Common myeloid progenitor, CD34-positive (primary cell): ENCODE measurements at regions not wholly inside any gene's neighbourhood (a gene's known extent, or its start where the extent isn't known, plus 50 kb on each side); places are given as distances from the start of the nearest gene placed in this dataset.

ENCODE experiments used
- CTCF ChIA-PET: fragments of 350-600 bp; sonication (Branson Sonifier 250); formaldehyde crosslinking; loops from one replicate; lab custom pipeline; 2021; ENCODE audit warnings: antibody characterized with exemption; lab: Charles Lee
- POLR2A ChIA-PET: fragments of 350-600 bp; sonication (Branson Sonifier 250); formaldehyde crosslinking; loops from one replicate; lab custom pipeline; 2021; ENCODE audit warnings: antibody characterized with exemption; lab: Charles Lee
- DNase-seq, 3 donors: peaks; one replicate each; pipeline versions ENCODE4 v3.0.0 to v3.0.0-alpha.2; 2013
- H3K27ac ChIP-seq, 2 experiments: 1 replicate in 1 of 2; 2 replicates in 1 of 2; pipeline ENCODE4 v1.7.0; 2013; ENCODE audit warnings: inconsistent platforms in 2 of 2, low read length in 2 of 2, mild to moderate bottlenecking in 2 of 2, low read depth in 1 of 2, moderate library complexity in 1 of 2; ENCODE audit not compliant: severe bottlenecking in 2 of 2, insufficient read depth in 1 of 2, poor library complexity in 1 of 2
- H3K27me3 ChIP-seq, 5 experiments: replicated peaks in 2 of 5; 1 replicate in 3 of 5; 2 replicates in 2 of 5; pipeline versions ENCODE4 v1.6.1 to v1.7.0; 2013; ENCODE audit warnings: low read length in 4 of 5, mild to moderate bottlenecking in 2 of 5, moderate library complexity in 2 of 5, inconsistent platforms in 1 of 5; ENCODE audit not compliant: insufficient read depth in 5 of 5, control insufficient read depth in 4 of 5
- H3K36me3 ChIP-seq, 4 experiments: 1 replicate in 2 of 4; 2 replicates in 2 of 4; pipeline versions ENCODE4 v1.6.1 to v1.7.0; 2013; ENCODE audit warnings: low read length in 3 of 4, control low read depth in 1 of 4, mild to moderate bottlenecking in 1 of 4; ENCODE audit not compliant: control insufficient read depth in 4 of 4, insufficient read depth in 4 of 4
- H3K4me1 ChIP-seq, 4 experiments: 1 replicate in 3 of 4; 2 replicates in 1 of 4; pipeline versions ENCODE4 v1.6.1 to v1.7.1; 2013; ENCODE audit warnings: low read length in 3 of 4, mild to moderate bottlenecking in 3 of 4, control low read depth in 1 of 4, inconsistent platforms in 1 of 4, moderate library complexity in 1 of 4; ENCODE audit not compliant: control insufficient read depth in 4 of 4, insufficient read depth in 4 of 4; ENCODE audit errors: control extremely low read depth in 1 of 4
- H3K4me3 ChIP-seq, 7 experiments: 1 replicate in 4 of 7; 2 replicates in 3 of 7; pipeline versions ENCODE4 v1.5.1 to v1.7.0; 2013; ENCODE audit warnings: mild to moderate bottlenecking in 7 of 7, low read length in 6 of 7, moderate library complexity in 6 of 7, inconsistent platforms in 2 of 7, low read depth in 2 of 7, control low read depth in 1 of 7; ENCODE audit not compliant: insufficient read depth in 4 of 7, control insufficient read depth in 1 of 7; ENCODE audit errors: extremely low read depth in 1 of 7
- H3K9me3 ChIP-seq, 5 experiments: 1 replicate in 4 of 5; 2 replicates in 1 of 5; pipeline versions ENCODE4 v1.6.1 to v1.7.1; 2013; ENCODE audit warnings: low read length in 4 of 5, mild to moderate bottlenecking in 2 of 5, inconsistent platforms in 1 of 5, low read depth in 1 of 5, moderate library complexity in 1 of 5; ENCODE audit not compliant: control insufficient read depth in 4 of 5, insufficient read depth in 2 of 5; ENCODE audit errors: control extremely low read depth in 1 of 5
- WGBS: methylation state at CpG from one replicate; pipeline ENCODE4 v1.1.5; 2013; ENCODE audit not compliant: insufficient coverage; 5-methylcytosine and 5-hydroxymethylcytosine counted together

DNA sequence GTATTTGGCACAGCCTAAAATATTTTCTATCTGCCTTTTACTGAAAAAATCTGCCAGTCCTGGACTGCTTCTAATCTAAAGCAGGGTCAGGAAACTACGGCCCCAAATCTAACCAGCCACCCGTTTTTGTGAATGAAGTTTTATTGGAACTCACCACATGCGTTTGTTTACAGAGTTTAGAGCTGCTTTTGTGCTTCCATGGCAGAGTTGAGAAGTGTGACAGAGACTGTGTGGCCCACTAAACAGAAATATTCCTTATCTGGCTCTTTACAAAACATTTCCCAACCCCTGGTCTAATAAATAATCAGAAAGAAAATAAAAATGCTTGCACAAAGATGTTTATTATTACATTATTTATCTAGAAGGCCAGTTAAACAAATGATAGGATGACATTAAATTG, 110.2 kb downstream of the COPRS start:
- H3K36me3 ChIP-seq, result no peaks in the 10 kb centered on the region
- no peaks in the 10 kb centered on the region for H3K27me3 ChIP-seq
- H3K27ac ChIP-seq, result no peak overlapping the region
- ChIA-PET POLR2A (no interaction called here), CTCF (interaction anchor here (1.0 kb wide), 1 partner anchor 12 kb away, joined by 3 read pairs; no protein-coding TSS in a partner anchor)
- no peaks in the 10 kb centered on the region for H3K9me3 ChIP-seq
- DNase-seq, result no peak
- 95% methylated on average over 3 of the region's 3 CpGs for WGBS
- peaks cover 1 to 17% (median 6%) of the 10 kb centered on the region in 4 experiments for H3K4me1 ChIP-seq
- no peak overlapping the region for H3K4me3 ChIP-seq

GRCh38 chr17:31746884-31747495, 112.1 kb downstream of the COPRS start:
- peaks cover 2 to 18% (median 9%) of the 10 kb centered on the region in 4 experiments for H3K4me1 ChIP-seq
- H3K27me3 ChIP-seq, result no peaks in the 10 kb centered on the region
- ChIA-PET POLR2A (no interaction called here), CTCF (interaction anchor here (0.7 kb wide), 2 partner anchors 35 to 50 kb away, joined by 3 read pairs; no protein-coding TSS in a partner anchor)
- no peaks in the 10 kb centered on the region for H3K9me3 ChIP-seq
- no peak overlapping the region for H3K27ac ChIP-seq
- DNase-seq, result no peak
- no peak overlapping the region for H3K4me3 ChIP-seq
- no peaks in the 10 kb centered on the region for H3K36me3 ChIP-seq

GRCh38 chr17:31745964-31746600, 113.0 kb downstream of the COPRS start:
- 97% methylated on average over 8 of the region's 8 CpGs for WGBS
- no peaks in the 10 kb centered on the region for H3K9me3 ChIP-seq
- ChIA-PET POLR2A (no interaction called here), CTCF (no interaction called here)
- DNase-seq, result no peak
- no peak overlapping the region for H3K4me3 ChIP-seq
- peaks cover 2 to 18% (median 9%) of the 10 kb centered on the region in 4 experiments for H3K4me1 ChIP-seq
- no peaks in the 10 kb centered on the region for H3K27me3 ChIP-seq
- H3K36me3 ChIP-seq, result no peaks in the 10 kb centered on the region
- no peak overlapping the region for H3K27ac ChIP-seq

DNA sequence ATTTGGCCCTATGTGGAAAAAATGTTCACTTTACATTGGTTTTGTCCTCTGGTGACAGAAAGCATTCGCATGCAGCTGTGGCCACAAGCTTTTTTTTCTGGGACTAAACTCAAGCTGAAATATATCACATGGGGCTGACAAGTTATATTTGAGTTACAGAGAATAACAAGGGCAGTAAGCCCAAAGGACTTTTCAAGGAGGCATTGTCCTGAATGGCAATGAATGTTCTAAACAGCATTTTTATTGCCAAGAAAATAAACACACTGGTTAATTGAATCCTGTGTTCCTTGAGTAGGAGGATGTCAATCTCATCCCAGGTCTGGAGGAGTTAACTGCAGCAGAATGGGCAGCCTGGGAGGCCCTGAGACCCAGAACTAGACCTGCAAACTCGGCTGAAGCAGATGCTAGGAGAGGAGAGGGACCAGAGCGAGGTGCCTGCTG, 114.5 kb downstream of the COPRS start:
- no peaks in the 10 kb centered on the region for H3K36me3 ChIP-seq
- WGBS, result 79% methylated on average over 2 of the region's 3 CpGs
- no peak overlapping the region for H3K4me3 ChIP-seq
- ChIA-PET CTCF (no interaction called here), POLR2A (no interaction called here)
- H3K9me3 ChIP-seq, result no peaks in the 10 kb centered on the region
- no peaks in the 10 kb centered on the region for H3K27me3 ChIP-seq
- DNase-seq, result peak in 1 of 3 donors; percentile 7
- H3K4me1 ChIP-seq, result peaks cover 2 to 16% (median 9%) of the 10 kb centered on the region in 4 experiments
- no peak overlapping the region for H3K27ac ChIP-seq

- POLR2A ChIA-PET, result no interaction called here
- Histone ChIP-seq H3K27me3 (no peaks in the 10 kb centered on the region), H3K36me3 (no peaks in the 10 kb centered on the region), H3K4me3 (peak overlapping the region in 2 of 7 experiments; percentile 0 to 45), H3K9me3 (no peaks in the 10 kb centered on the region), H3K27ac (no peak overlapping the region), H3K4me1 (peaks cover 2 to 15% (median 9%) of the 10 kb centered on the region in 4 experiments)
- CTCF ChIA-PET, result no interaction called here
- WGBS, result 67% methylated on average over 1 of the region's 2 CpGs
- DNase-seq, result peak in 2 of 3 donors; percentile 8 to 9
Measured at GRCh38 chr17:31743797-31744196, 115.2 kb downstream of the COPRS start.

DNA sequence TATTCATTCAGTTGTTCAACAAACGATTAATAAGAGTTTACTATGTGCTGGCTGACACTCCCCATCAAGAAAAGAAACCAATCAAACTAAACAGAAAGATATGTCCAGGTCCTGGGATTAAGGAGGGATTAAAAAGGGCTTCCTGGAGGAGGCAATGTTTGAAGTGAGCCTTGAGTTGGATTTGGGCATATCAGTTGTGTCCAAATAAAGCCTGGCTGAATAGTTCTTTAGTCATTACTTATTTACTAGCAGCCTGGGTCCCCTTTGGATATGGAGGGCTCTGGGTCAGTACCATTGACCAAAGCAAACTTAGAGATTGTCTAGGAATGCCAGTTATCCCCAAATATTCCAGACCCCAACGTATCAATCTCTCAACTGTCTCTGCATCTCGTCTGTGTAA, 117.7 kb downstream of the COPRS start:
- H3K4me3 ChIP-seq, result no peak overlapping the region
- ChIA-PET CTCF (no interaction called here), POLR2A (interaction anchor here (0.7 kb wide), 1 partner anchor 51 kb away, joined by 4 read pairs; no protein-coding TSS in a partner anchor)
- no peak overlapping the region for H3K27ac ChIP-seq
- peaks cover 2 to 15% (median 9%) of the 10 kb centered on the region in 4 experiments for H3K4me1 ChIP-seq
- no CpG with 5 or more reads among the region's 3 CpGs for WGBS
- H3K36me3 ChIP-seq, result no peaks in the 10 kb centered on the region
- H3K9me3 ChIP-seq, result no peaks in the 10 kb centered on the region
- H3K27me3 ChIP-seq, result no peaks in the 10 kb centered on the region
- no peak for DNase-seq

GRCh38 chr17:31740611-31741082, 118.4 kb downstream of the COPRS start:
- POLR2A ChIA-PET, result no interaction called here
- no peaks in the 10 kb centered on the region for H3K36me3 ChIP-seq
- no peak for DNase-seq
- no peak overlapping the region for H3K27ac ChIP-seq
- WGBS, result 94% methylated on average over 2 of the region's 4 CpGs
- CTCF ChIA-PET, result no interaction called here
- H3K4me1 ChIP-seq, result peaks cover 2 to 15% (median 9%) of the 10 kb centered on the region in 4 experiments
- H3K27me3 ChIP-seq, result no peaks in the 10 kb centered on the region
- H3K9me3 ChIP-seq, result no peaks in the 10 kb centered on the region
- H3K4me3 ChIP-seq, result no peak overlapping the region
